ENCODE measurements at regions not wholly inside any gene's neighbourhood (a gene's known extent, or its start where the extent isn't known, plus 50 kb on each side); places are given as distances from the start of the nearest gene placed in this dataset.

DNA sequence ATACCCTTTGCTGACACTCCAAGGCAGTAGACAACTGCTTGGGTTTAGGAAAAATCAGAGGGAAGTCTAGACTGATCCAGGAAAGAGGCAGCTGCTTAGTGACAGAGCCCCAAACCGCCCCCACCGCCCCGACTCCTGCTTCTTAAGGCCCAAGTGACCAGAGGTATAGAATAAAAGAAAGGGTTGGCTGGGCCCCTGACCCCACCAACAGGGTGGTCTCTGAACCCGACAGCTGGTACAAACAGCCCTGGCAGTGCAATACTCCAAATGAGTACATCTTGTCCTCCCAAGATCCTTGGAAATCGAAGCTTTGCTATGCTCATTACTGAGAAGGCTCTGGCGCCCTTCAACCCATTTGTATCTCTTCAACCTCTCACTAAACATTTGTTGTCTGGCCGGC is 60.6 kb downstream of the PABIR2 start:
- no peak overlapping the region for H3K4me3 Mint-ChIP-seq (ENCODE audit: low read depth)
- peaks cover 7% of the 10 kb centered on the region for H3K9me3 Mint-ChIP-seq (ENCODE audit: low read depth)
- no peak for TF ChIP-seq CTCF (IDR thresholded peaks at IDR 0.05; ENCODE audit: unreplicated experiment)
- DNase-seq (ENCODE audit: low spot score, unreplicated experiment) = no peak
- H3K27me3 Mint-ChIP-seq = no peaks in the 10 kb centered on the region
- no peaks in the 10 kb centered on the region for H3K36me3 Mint-ChIP-seq (ENCODE audit: insufficient read depth)
- no peak overlapping the region for H3K27ac Mint-ChIP-seq
- H3K4me1 Mint-ChIP-seq (ENCODE audit: low read depth) = peaks cover 1% of the 10 kb centered on the region

GRCh38 chrX:134735015-134735414 is 62.0 kb downstream of the PABIR2 start:
- no peak for TF ChIP-seq CTCF (IDR thresholded peaks at IDR 0.05; ENCODE audit: unreplicated experiment)
- Mint-ChIP-seq H3K27ac (no peak overlapping the region), H3K4me1 (ENCODE audit: low read depth) (peaks cover 1% of the 10 kb centered on the region), H3K27me3 (no peaks in the 10 kb centered on the region), H3K36me3 (ENCODE audit: insufficient read depth) (no peaks in the 10 kb centered on the region), H3K4me3 (ENCODE audit: low read depth) (no peak overlapping the region), H3K9me3 (ENCODE audit: low read depth) (peaks cover 7% of the 10 kb centered on the region)
- no peak for DNase-seq (ENCODE audit: low spot score, unreplicated experiment)

- peaks cover 7% of the 10 kb centered on the region for H3K9me3 Mint-ChIP-seq (ENCODE audit: low read depth)
- peaks cover 1% of the 10 kb centered on the region for H3K4me1 Mint-ChIP-seq (ENCODE audit: low read depth)
- H3K4me3 Mint-ChIP-seq (ENCODE audit: low read depth) = no peak overlapping the region
- no peak for DNase-seq (ENCODE audit: low spot score, unreplicated experiment)
- H3K36me3 Mint-ChIP-seq (ENCODE audit: insufficient read depth) = no peaks in the 10 kb centered on the region
- no peaks in the 10 kb centered on the region for H3K27me3 Mint-ChIP-seq
- no peak for TF ChIP-seq CTCF (IDR thresholded peaks at IDR 0.05; ENCODE audit: unreplicated experiment)
- no peak overlapping the region for H3K27ac Mint-ChIP-seq
These were observed 62.5 kb downstream of the PABIR2 start for GRCh38 chrX:134734466-134734952.

GRCh38 chrX:134733591-134733990 is 63.4 kb downstream of the PABIR2 start:
- Mint-ChIP-seq H3K36me3 (ENCODE audit: insufficient read depth) (no peaks in the 10 kb centered on the region), H3K27me3 (no peaks in the 10 kb centered on the region), H3K27ac (no peak overlapping the region), H3K4me1 (ENCODE audit: low read depth) (peaks cover 1% of the 10 kb centered on the region), H3K4me3 (ENCODE audit: low read depth) (no peak overlapping the region), H3K9me3 (ENCODE audit: low read depth) (peaks cover 7% of the 10 kb centered on the region)
- DNase-seq (ENCODE audit: low spot score, unreplicated experiment) = no peak
- no peak for TF ChIP-seq CTCF (IDR thresholded peaks at IDR 0.05; ENCODE audit: unreplicated experiment)

- Mint-ChIP-seq H3K27me3 (no peaks in the 10 kb centered on the region), H3K4me1 (ENCODE audit: low read depth) (peaks cover 1% of the 10 kb centered on the region), H3K27ac (no peak overlapping the region), H3K4me3 (ENCODE audit: low read depth) (no peak overlapping the region), H3K36me3 (ENCODE audit: insufficient read depth) (no peaks in the 10 kb centered on the region), H3K9me3 (ENCODE audit: low read depth) (peaks cover 10% of the 10 kb centered on the region)
- TF ChIP-seq CTCF (IDR thresholded peaks at IDR 0.05; ENCODE audit: unreplicated experiment) = no peak
- no peak for DNase-seq (ENCODE audit: low spot score, unreplicated experiment)
These were observed 64.3 kb downstream of the PABIR2 start for GRCh38 chrX:134732676-134733075.

Measured in progenitor cell of endocrine pancreas (in vitro differentiated cells).